Liver (tissue), 8 donors: ENCODE measurements at regions not wholly inside any gene's neighbourhood (a gene's known extent, or its start where the extent isn't known, plus 50 kb on each side); places are given as distances from the start of the nearest gene placed in this dataset.
A peak's percentile ranks its signal among the peaks of the same experiment; 100 is the strongest.

ENCODE experiments used
- DNase-seq: peaks from one replicate; pipeline ENCODE4 v3.0.0-alpha.2; 2017; ENCODE audit warnings: low spot score
- H3K27ac ChIP-seq, 2 donors: one replicate each; pipeline ENCODE4 v1.7.0; 2013; ENCODE audit warnings: inconsistent platforms in 2 of 2, low read length in 2 of 2, control low read depth in 1 of 2, low read depth in 1 of 2, mild to moderate bottlenecking in 1 of 2
- H3K27me3 ChIP-seq, 4 donors: one replicate each; pipeline versions ENCODE4 v1.6.1 to v1.7.0; 2013; ENCODE audit warnings: low read length in 3 of 4, inconsistent platforms in 1 of 4, mild to moderate bottlenecking in 1 of 4, moderate library complexity in 1 of 4; ENCODE audit not compliant: control insufficient read depth in 4 of 4, insufficient read depth in 4 of 4
- H3K36me3 ChIP-seq, 4 donors: one replicate each; pipeline versions ENCODE4 v1.6.1 to v1.7.0; 2013; ENCODE audit warnings: low read length in 3 of 4, mild to moderate bottlenecking in 3 of 4, low read depth in 1 of 4, moderate library complexity in 1 of 4; ENCODE audit not compliant: control insufficient read depth in 4 of 4, insufficient read depth in 3 of 4
- H3K4me1 ChIP-seq, 4 donors: one replicate each; pipeline versions ENCODE4 v1.6.1 to v1.7.0; 2013; ENCODE audit warnings: low read length in 3 of 4, mild to moderate bottlenecking in 3 of 4, moderate library complexity in 1 of 4; ENCODE audit not compliant: control insufficient read depth in 4 of 4, insufficient read depth in 4 of 4
- H3K4me3 ChIP-seq, 3 donors: one replicate each; pipeline versions ENCODE4 v1.6.1 to v1.7.0; 2013; ENCODE audit warnings: low read length in 3 of 3, control low read depth in 1 of 3, low read depth in 1 of 3, mild to moderate bottlenecking in 1 of 3
- H3K9ac ChIP-seq, 2 donors: one replicate each; pipeline ENCODE4 v1.7.0; 2013; ENCODE audit warnings: low read length in 2 of 2, mild to moderate bottlenecking in 2 of 2, moderate library complexity in 2 of 2, control low read depth in 1 of 2, low read depth in 1 of 2
- H3K9me3 ChIP-seq, 4 donors: one replicate each; pipeline versions ENCODE4 v1.6.1 to v1.7.0; 2013; ENCODE audit warnings: low read length in 3 of 4; ENCODE audit not compliant: control insufficient read depth in 4 of 4
- ATF3 ChIP-seq: IDR thresholded peaks from 2 replicates; pipeline ENCODE4 v1.6.1; 2016; ENCODE audit warnings: antibody characterized with exemption
- CTCF ChIP-seq: fragments of 150-350 bp; IDR thresholded peaks from 2 replicates; pipeline ENCODE4 v1.5.1; 2017; ENCODE audit warnings: improper control_type of control experiment, low read depth, low read length; ENCODE audit not compliant: missing input control
- EGR1 ChIP-seq, 2 donors: IDR thresholded peaks; 2 replicates each; pipeline ENCODE4 v1.6.1; 2016 to 2018; ENCODE audit warnings: antibody characterized with exemption in 2 of 2, low read depth in 2 of 2
- FOXA2 ChIP-seq: IDR thresholded peaks from 2 replicates; pipeline ENCODE4 v1.6.1; 2016; ENCODE audit warnings: antibody characterized with exemption
- GABPA ChIP-seq, 2 donors: IDR thresholded peaks in 1 of 2; conservative IDR thresholded peaks in 1 of 2; 2 replicates each; pipeline ENCODE4 v1.6.1; 2016; ENCODE audit warnings: antibody characterized with exemption in 2 of 2, mild to moderate bottlenecking in 1 of 2, moderate library complexity in 1 of 2
- HNF4A ChIP-seq, 2 donors: conservative IDR thresholded peaks; 2 replicates each; pipeline ENCODE4 v1.6.1; 2016; ENCODE audit warnings: antibody characterized with exemption in 2 of 2, mild to moderate bottlenecking in 2 of 2
- HNF4G ChIP-seq: IDR thresholded peaks from 2 replicates; pipeline ENCODE4 v1.6.1; 2016; ENCODE audit warnings: antibody characterized with exemption
- JUND ChIP-seq, 2 donors: IDR thresholded peaks; 2 replicates each; pipeline ENCODE4 v1.6.1; 2016; ENCODE audit warnings: antibody characterized with exemption in 2 of 2
- MAX ChIP-seq: IDR thresholded peaks from 2 replicates; pipeline ENCODE4 v1.6.1; 2016; ENCODE audit warnings: antibody characterized with exemption
- RAD21 ChIP-seq, 2 donors: IDR thresholded peaks; 2 replicates each; pipeline ENCODE4 v1.6.1; 2016; ENCODE audit warnings: antibody characterized with exemption in 2 of 2, mild to moderate bottlenecking in 2 of 2
- REST ChIP-seq: IDR thresholded peaks from 2 replicates; pipeline ENCODE4 v1.6.1; 2016; ENCODE audit warnings: antibody characterized with exemption, mild to moderate bottlenecking
- RXRA ChIP-seq, 2 donors: IDR thresholded peaks; 2 replicates each; pipeline ENCODE4 v1.6.1; 2017 to 2018; ENCODE audit warnings: antibody characterized with exemption in 2 of 2, mild to moderate bottlenecking in 1 of 2
- SP1 ChIP-seq: IDR thresholded peaks from 2 replicates; pipeline ENCODE4 v1.6.1; 2018; ENCODE audit warnings: antibody characterized with exemption, mild to moderate bottlenecking
- TAF1 ChIP-seq: conservative IDR thresholded peaks from 2 replicates; pipeline ENCODE4 v1.6.1; 2016; ENCODE audit warnings: antibody characterized with exemption, mild to moderate bottlenecking
- YY1 ChIP-seq: IDR thresholded peaks from 2 replicates; pipeline ENCODE4 v1.6.1; 2016; ENCODE audit warnings: antibody characterized with exemption, mild to moderate bottlenecking
- ZBTB33 ChIP-seq: IDR thresholded peaks from 2 replicates; pipeline ENCODE4 v1.6.1; 2016; ENCODE audit warnings: antibody characterized with exemption
- WGBS: extraction: QIAGEN DNeasy Blood & Tissue Kit; methylation state at CpG from one replicate; pipeline ENCODE4 v1.1.7; 2013; 5-methylcytosine and 5-hydroxymethylcytosine counted together
- donor health status: healthy.
- donor health status: healthy.
- donor health status: healthy.
- donor health status: healthy.
- donor health status: healthy.

GRCh38 chr5:45132972-45133371 is 324.2 kb downstream of the MRPS30 start:
- 20% methylated on average over 2 of the region's 2 CpGs for WGBS
- Histone ChIP-seq H3K4me3 (no peak overlapping the region), H3K27ac (no peak overlapping the region), H3K27me3 (no peaks in the 10 kb centered on the region), H3K9ac (no peak overlapping the region), H3K4me1 (peaks cover 0 to 14% (median 6%) of the 10 kb centered on the region in 4 donors), H3K36me3 (no peaks in the 10 kb centered on the region), H3K9me3 (no peaks in the 10 kb centered on the region)
- TF ChIP-seq FOXA2: no peak
- no peak for TF ChIP-seq TAF1
- TF ChIP-seq ZBTB33: no peak
- TF ChIP-seq EGR1 (IDR thresholded peaks at IDR 0.05; ENCODE audit: low read depth in 2 of 2): no peak
- TF ChIP-seq SP1: peak; percentile 73
- peak in 1 of 2 donors; percentile 15 for TF ChIP-seq JUND (IDR thresholded peaks at IDR 0.05)
- no peak for TF ChIP-seq REST
- TF ChIP-seq YY1: no peak
- TF ChIP-seq MAX: no peak
- TF ChIP-seq RAD21 (IDR thresholded peaks at IDR 0.05): peak; percentile 13 to 28
- TF ChIP-seq RXRA (IDR thresholded peaks at IDR 0.05): no peak
- no peak for TF ChIP-seq ATF3
- no peak for TF ChIP-seq CTCF
- TF ChIP-seq GABPA (IDR thresholded peaks at IDR 0.05 in 1 of 2, conservative IDR thresholded peaks at IDR 0.05 in 1 of 2): no peak
- peak; percentile 74 to 81 for TF ChIP-seq HNF4A (conservative IDR thresholded peaks at IDR 0.05)
- peak; percentile 39 for TF ChIP-seq HNF4G
- DNase-seq: no peak

- Histone ChIP-seq H3K27ac (no peak overlapping the region), H3K9me3 (no peaks in the 10 kb centered on the region), H3K36me3 (no peaks in the 10 kb centered on the region), H3K27me3 (no peaks in the 10 kb centered on the region), H3K4me1 (no peaks in the 10 kb centered on the region), H3K9ac (no peak overlapping the region), H3K4me3 (no peak overlapping the region)
- WGBS: 63% methylated on average over 4 of the region's 4 CpGs
- DNase-seq: no peak
- no peak for TF ChIP-seq EGR1 (IDR thresholded peaks at IDR 0.05; ENCODE audit: low read depth in 2 of 2)
- no peak for TF ChIP-seq TAF1
- TF ChIP-seq MAX: no peak
- TF ChIP-seq RAD21 (IDR thresholded peaks at IDR 0.05): no peak
- TF ChIP-seq ZBTB33: no peak
- TF ChIP-seq HNF4G: no peak
- no peak for TF ChIP-seq GABPA (IDR thresholded peaks at IDR 0.05 in 1 of 2, conservative IDR thresholded peaks at IDR 0.05 in 1 of 2)
- TF ChIP-seq HNF4A (conservative IDR thresholded peaks at IDR 0.05): no peak
- no peak for TF ChIP-seq ATF3
- no peak for TF ChIP-seq RXRA (IDR thresholded peaks at IDR 0.05)
- TF ChIP-seq SP1: no peak
- no peak for TF ChIP-seq FOXA2
- no peak for TF ChIP-seq REST
- TF ChIP-seq JUND (IDR thresholded peaks at IDR 0.05): no peak
- no peak for TF ChIP-seq YY1
Measured at GRCh38 chr5:45162974-45163373, 354.2 kb downstream of the MRPS30 start.
